HG03196 (cell line): ENCODE measurements at regions not wholly inside any gene's neighbourhood (a gene's known extent, or its start where the extent isn't known, plus 50 kb on each side); places are given as distances from the start of the nearest gene placed in this dataset.
"Not testable (repeated sequence)": the region's sequence is repeated elsewhere in the genome, so short reads cannot be mapped to it uniquely, and the experiment has no call there.

Experiments
- ATAC-seq: cut with Tn5 transposase; IDR thresholded peaks from one replicate; pipeline ENCODE4 v1.9.1; 2021; ENCODE audit not compliant: unreplicated experiment

- ATAC-seq: no peak
These were observed 169.3 kb upstream of the ZNF337 start for GRCh38 chr20:25865715-25866656.

- ATAC-seq: not testable (repeated sequence)
These were observed 168.5 kb upstream of the ZNF337 start for GRCh38 chr20:25864963-25865714.

GRCh38 chr20:25864326-25864962 lies 167.8 kb upstream of the ZNF337 start:
- no peak for ATAC-seq

DNA sequence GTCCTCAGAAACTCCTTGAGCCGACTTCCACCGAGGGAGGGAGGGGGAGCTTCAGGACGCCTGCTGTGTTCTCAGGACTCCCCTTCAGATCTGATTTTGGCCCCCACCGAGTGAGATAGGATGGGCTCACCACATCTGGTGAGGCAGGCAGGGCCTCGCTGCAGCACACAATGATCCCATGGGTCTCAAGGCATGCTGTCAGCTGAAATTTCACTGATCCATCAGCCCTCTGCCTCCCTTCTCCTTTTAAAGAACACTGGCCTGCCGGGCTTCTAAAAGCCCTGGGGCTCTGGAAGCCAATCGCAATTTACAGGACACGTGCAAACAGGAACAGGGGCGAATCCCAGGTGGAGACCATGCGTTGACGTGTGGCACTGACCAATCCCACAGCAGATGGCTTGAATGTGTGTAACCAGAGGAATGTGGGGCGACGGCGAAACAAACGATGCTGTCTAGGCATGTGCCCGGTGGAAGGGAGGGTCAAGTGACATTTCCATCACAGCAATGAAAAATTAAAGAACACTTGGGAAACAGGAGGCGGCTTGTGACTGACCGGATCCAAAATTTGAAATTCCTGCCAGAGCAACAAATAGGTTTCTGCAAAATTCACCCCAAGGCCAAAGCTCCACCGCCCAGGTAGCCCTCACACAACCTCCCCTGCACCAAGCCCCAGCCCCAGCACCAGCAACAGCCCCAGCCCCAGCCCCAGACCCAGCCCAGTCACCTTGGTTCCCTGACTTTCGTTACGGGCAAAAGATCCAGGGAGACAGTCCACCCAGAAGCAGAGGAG lies 167.1 kb upstream of the ZNF337 start:
- ATAC-seq: no peak

DNA sequence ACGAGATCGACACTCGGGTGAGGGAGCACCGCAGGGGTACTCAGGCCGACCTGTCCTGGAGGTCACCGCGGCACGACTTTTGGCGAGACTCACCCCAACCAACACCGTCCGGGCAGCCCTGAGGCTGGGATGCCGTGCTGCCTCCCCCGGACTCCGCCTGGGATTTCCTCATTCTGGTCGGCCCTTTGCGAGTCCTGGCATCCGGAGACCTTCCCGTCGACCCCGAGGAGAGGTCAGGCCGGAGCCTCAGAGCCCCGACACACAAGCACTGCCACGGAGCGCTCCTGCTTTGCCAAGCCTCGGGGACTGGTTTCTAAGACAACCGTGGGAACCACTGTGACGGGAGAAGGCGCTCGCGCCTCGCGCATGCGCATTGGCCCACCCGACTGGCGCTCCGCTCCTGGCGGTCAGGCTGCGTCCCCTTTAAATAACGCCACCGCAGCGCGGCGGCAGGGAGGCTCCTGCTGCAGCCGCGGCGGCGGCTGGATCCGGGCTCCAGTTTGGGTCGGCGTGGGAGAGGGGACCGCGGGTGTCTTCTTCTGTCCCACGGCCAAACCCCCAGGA lies 166.4 kb upstream of the ZNF337 start:
- ATAC-seq: not testable (repeated sequence)

GRCh38 chr20:25860531-25861150 lies 164.0 kb upstream of the ZNF337 start:
- no peak for ATAC-seq

- ATAC-seq: no peak
These were observed 163.2 kb upstream of the ZNF337 start for GRCh38 chr20:25859649-25860530.

DNA sequence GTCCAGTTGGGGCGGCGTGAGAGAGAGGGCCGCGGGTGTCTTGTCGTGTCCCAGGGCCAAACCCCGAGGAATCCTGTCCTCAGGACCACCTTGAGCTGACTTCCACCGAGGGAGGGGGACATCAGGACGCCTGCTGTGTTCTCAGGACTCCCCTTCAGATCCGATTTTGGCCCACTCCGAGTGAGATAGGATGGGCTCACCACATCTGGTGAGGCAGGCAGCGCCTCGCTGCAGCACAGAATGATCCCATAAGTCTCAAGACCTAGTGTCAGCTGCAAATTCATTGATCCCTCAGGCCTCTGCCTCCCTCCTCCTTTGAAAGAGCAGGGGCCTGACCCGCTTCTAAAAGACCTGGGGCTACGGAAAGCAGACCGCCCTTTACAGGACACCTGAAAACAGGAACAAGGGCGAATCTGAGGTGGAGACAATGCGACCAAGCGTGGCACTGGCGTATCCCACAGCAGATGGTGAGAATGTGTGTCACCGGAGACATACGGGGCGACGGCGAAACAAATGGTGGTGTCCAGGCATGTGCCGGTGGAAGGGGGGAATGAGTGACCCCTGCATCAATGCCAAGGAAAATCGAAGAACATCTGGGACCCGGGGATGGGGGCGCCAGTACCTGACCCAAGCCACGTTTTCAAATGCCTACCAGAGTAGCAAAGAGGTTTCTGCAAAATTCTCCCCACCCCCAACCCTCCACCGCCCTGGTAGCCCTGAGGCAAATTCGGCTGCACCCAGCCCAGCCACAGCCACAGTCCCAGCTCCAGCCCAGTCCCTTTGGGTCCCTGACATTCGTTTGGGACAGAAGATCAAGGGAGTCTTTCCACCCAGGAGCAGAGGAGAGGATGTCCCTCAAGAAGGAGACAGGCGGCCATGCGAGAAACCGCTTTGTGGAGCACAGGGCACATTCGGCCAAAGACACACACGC lies 162.1 kb upstream of the ZNF337 start:
- ATAC-seq: no peak

- not testable (repeated sequence) for ATAC-seq
These were observed 160.6 kb upstream of the ZNF337 start for GRCh38 chr20:25857091-25857788.

DNA sequence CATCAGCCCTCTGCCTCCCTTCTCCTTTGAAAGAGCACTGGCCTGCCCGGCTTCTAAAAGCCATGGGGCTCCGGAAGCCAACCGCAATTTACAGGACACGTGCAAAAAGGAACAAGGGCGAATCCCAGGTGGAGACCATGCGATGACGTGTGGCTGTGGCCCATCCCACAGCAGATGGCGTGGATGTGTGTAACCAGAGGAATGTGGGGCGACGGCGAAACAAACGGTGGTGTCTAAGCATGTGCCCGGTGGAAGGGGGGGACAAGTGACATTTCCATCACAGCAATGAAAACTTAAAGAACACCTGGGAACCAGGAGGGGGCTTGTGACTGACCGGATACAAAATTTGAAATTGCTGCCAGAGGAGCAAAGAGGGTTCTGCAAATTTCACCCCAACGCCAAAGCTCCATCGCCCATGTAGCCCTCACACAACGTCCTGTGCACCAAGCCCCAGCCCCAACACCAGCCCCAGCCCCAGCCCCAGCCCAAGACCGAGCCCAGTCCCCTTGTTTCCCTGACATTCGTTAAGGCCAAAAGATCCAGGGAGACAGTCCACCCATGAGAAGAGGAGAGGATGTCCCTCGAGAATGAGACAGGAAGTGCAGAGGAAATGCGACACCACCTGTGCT lies 159.7 kb upstream of the ZNF337 start:
- no peak for ATAC-seq

GRCh38 chr20:25855451-25856156 lies 159.0 kb upstream of the ZNF337 start:
- ATAC-seq: not testable (repeated sequence)

- not testable (repeated sequence) for ATAC-seq
These were observed 158.0 kb upstream of the ZNF337 start for GRCh38 chr20:25854666-25855065.

DNA sequence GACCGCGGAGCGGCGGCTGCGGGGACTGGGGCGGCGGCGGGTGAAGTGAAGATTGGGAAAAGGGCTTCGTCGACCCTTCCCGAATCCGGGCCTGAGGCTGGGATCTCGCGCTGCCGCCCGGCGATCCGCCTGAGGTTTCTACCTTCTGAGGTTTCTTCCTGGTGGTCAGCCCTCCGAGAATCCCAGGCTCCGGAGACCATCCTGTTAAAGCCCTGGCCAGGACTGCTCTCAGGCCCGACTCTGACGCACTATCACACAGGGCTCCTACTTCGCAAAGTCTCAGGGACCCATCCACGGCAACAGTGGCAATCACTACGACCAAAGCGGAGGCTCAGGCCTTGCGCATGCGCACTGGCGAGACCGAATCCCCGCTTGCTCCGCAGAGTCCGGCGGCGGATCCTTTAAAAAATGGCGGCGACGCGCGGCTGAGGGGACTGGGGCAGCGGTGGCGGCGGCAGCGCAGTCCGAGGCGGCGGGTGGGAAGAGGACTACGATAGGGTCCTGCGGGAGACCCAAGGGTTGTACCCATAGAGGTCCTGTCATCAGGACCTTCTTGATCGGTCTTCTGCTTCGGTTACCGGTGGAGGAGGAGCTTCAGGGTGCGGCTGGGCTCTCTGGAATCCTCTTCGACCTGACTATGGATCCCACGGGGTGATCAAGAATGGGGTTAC lies 157.2 kb upstream of the ZNF337 start:
- peak; percentile 70 for ATAC-seq

DNA sequence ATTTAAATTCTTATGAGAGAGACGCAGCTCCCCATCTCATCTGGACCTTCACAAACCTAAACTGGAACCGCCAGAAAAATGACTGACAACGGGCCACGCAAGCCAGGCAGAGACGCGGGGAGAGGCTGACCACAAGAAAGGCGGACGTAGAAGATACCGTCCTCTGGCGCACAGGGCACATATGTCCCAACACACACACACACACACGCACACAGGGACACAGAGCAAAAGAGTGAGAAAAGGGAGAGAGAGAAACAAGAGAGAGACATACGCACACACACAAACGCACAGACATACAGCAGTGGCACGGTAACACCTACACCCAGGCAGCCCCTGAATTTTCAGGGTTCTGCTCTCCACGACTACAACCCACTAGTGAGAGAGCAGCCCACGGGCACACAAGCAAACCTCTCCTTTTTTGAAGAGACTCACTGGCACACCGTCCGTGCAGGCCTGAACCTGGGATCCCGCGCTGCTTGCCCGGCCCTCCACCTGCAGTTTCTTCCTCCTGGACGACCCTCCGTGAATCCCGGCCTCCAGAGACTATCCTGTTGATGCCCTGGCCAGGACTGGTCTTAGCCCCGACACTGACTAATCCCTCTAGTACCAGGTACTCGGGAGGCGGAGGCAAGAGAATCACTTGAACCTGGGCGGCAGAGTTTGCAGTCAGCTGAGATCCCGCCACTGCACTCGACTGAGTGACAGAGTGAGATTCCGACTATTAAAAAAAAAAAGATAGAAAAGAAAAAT lies 156.5 kb upstream of the ZNF337 start:
- not testable (repeated sequence) for ATAC-seq

DNA sequence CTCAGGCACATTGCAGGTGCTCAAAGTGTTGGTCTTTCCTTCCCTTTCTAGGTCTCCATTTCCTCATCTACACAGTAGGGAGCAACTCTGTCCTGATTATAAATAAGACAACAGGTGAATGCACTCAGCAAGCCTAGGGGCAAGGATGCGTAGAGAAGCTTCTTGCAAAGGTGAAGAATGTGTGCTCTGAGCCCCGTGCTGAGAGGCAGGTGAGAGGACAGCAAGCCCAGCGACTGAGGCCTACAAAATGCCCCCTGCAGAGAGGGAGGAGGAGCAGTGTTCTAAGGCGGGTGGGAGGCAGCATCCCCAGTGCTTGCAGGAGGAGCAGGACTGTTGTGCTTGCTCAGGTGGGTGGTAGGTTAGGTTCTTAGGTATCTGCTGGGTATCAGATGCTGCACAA lies 153.5 kb upstream of the ZNF337 start:
- ATAC-seq: not testable (repeated sequence)
